Peyer's patch (tissue), 4 donors: ENCODE measurements at regions not wholly inside any gene's neighbourhood (a gene's known extent, or its start where the extent isn't known, plus 50 kb on each side); places are given as distances from the start of the nearest gene placed in this dataset.

Experiments used
- CTCF ChIP-seq, 6 experiments: fragments of 450-650 bp in 4 of 6; fragments of 200-600 bp in 2 of 6; sonication (generic) in 1 of 6; IDR thresholded peaks; one replicate each; pipeline ENCODE4 v1.5.1; 2017 to 2019; ENCODE audit warnings: antibody characterized with exemption in 6 of 6, mild to moderate bottlenecking in 3 of 6, moderate library complexity in 1 of 6
- POLR2A ChIP-seq, 2 donors: fragments of 450-650 bp; IDR thresholded peaks; one replicate each; pipeline ENCODE4 v1.5.1; 2017; ENCODE audit warnings: antibody characterized with exemption in 2 of 2, mild to moderate bottlenecking in 2 of 2, moderate library complexity in 2 of 2

DNA sequence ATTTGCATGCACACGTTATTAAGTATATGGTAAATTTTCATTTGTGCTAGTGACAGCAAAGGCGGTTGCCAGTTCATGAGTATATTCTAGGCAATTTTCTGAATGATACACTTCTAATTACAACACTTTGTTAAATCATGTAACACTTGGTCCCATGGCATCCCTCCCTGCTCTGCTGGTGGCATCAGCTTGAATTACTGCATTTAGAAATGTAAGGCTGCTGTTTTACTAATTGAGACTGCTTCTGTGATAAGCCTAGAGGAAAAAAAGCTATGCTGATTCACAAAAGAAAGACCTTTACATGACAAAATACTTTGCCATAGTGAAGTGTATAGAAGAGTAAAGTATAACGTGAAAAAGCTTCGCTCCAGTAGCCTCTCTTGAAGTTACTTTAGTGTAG, 636.1 kb downstream of the KCNH5 start:
- TF ChIP-seq POLR2A (IDR thresholded peaks at IDR 0.05) (no peak), CTCF (IDR thresholded peaks at IDR 0.05) (no peak)
